Activated T-helper 9 cell treated with anti-CD3 and anti-CD28 coated beads, Interleukin-2, amount 50 U/mL, for 16 hours (primary cell): ENCODE measurements at regions not wholly inside any gene's neighbourhood (a gene's known extent, or its start where the extent isn't known, plus 50 kb on each side); places are given as distances from the start of the nearest gene placed in this dataset.
"Not testable (repeated sequence)": the region's sequence is repeated elsewhere in the genome, so short reads cannot be mapped to it uniquely, and the experiment has no call there.

Experiments
- DNase-seq: peaks from one replicate; pipeline ENCODE4 v3.0.0-alpha.2; 2020; ENCODE audit warnings: low read depth

DNA sequence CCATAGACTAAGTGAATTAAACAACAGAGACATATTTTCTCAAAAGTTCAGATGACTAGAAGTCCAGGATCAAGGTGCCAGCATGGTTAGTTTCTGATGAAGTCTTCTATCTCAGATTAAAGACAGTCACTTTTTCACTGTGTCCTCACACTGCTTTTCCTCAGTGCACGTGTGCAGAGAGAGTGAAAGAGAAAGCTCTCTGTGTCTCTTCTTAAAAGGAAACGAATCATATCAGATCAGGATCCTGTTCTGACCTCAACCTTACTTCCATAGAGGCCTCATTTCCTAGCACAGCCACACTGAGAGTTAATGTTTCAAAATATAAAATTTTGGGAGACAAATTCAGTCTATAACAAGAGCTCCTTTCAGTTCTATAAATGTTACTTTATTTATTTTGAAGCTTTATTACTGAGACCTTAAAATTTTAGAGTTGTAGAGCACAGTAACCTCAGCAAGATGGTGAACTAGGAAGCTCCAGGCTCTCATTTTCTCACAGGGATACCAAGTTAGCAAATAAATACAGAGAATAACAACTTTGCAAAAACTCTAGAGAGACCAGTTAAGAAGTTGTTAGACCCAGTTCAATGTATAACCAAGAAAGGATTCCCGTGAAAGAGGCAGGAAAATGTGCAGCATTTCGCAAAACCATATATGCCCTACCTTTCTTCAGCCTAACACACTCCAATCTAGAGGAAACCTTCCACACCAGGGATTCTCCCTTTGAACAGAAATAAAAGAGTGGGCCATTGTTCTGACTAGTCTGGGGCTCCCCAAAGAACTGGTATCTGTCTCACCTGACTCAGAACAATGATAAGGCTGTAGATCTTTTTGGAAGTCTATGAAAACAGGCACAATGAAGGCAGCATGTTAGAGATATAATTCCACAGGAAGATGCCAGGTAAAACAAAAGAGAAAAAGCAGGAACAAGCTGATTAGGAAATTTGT is 372.2 kb downstream of the MRPL39 start:
- no peak for DNase-seq

DNA sequence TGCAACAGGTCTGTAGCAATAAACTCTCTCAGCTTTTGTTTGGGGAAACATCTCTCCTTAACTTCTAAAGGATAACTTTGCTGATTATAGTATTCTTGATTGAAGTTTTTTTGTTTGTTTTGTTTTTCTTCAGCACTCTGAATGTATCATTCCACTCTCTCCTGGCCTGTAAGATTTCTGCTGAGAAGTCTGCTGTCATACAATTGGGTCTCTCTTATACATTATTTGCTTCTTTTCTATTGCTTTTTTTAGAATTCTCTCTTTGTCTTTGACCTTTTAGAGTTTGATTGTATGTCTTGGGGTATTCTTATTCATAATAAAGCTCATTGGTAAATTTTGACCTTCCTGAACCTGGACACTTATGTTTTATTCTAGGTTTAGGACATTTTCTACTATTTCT is 386.3 kb downstream of the MRPL39 start:
- DNase-seq = no peak

DNA sequence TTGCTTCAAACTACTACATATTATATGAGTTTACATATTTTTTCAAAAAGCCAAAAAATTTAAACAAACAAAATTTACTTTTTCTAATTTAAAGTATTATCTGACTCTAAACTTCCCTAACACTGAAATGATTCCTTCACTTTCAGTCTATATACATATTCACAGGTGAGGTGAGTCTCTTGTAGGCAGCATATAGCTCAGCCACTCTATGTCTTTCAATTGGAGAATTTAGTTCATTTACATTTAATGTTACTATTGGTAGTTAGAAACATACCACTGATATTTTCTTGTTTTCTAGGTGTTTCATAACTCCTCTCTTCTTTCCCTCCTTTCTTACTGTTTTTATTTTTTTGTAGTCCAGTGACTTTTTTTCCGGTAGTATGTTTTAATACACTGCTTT is 387.1 kb downstream of the MRPL39 start:
- no peak for DNase-seq

DNA sequence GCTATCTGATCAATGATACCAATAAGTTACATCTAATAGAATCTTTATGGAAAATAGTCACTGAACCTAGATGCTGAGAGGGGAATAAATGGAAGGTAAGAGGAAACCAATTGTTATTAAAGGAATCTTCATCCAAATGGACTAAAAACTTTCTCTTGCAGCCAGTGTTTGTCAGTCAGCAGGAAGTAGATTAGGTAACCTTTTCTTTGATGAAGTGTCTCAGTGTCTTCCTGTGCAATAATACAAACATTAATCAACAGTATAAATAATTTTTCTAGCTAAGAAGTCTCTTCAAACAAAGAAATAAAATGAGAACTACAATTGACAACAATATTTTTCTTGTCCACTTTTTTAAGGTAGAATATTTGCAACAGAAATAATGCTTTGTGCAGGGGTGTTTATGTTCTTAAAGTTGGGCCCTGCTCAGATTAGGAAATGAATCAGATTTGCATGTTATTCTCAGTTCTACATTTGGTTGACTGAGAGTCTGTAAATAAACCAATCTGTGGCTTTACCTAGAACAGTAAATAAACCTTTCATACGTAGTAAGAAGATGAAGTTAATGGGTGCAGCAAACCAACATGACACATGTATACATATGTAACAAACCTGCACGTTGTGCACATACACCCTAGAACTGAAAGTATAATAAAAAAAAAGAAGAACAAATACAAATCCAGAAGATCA is 391.4 kb downstream of the MRPL39 start:
- no peak for DNase-seq

DNA sequence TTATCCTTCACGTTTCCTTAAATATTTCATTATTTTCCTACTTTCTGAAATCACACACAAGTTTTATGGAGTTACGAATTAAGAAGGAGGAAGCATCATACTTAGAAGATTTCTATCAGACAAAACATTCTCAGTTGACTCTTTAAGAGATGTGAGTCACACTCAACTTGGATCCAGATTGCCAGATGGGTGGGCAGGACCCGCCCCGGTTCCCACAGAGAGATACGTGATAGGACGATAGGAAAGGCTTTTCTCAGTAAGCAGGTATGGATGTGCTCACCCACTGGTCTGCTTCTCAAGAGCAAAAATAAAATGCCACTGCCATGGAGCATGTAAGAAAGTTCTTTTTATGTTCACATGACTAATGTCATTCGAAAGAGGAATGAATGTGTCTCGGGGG is 392.6 kb downstream of the MRPL39 start:
- DNase-seq = no peak

DNA sequence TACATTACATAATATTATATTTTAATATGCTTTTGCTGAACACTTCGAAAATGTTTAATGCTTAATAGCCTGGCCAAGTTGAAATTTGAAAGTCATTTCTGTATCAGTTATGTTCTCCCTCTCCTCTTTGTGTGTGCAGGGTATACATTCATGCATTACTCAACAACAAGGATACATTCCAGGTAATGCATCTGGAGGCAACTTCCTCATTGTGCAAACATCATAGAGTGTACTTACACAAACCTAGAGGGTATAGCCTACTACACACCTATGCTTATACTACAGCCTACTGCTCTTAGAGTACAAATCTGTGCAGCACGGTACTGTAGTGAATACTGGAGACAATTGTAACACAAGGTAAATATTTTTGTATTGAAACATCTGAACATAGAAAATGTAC is 407.3 kb downstream of the MRPL39 start:
- DNase-seq = no peak

DNA sequence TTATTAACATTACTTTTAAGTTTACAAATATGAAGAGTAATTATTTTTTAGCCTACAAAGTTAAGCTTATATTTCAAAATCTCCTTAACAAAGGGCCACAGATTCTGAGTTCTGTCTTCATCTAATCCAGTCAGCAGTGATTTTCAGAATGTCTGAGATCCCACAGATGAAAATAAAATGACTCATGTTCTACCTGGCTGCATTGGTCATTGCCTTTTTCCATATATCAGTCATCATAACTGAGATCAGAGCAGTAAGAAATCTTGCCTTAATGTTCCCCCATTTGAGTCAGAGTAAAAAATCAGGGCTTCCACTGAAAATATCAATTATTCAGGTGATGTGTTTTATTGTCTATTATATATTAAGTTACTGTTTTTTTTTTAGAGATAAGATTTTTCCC is 416.1 kb downstream of the MRPL39 start:
- DNase-seq = no peak

DNA sequence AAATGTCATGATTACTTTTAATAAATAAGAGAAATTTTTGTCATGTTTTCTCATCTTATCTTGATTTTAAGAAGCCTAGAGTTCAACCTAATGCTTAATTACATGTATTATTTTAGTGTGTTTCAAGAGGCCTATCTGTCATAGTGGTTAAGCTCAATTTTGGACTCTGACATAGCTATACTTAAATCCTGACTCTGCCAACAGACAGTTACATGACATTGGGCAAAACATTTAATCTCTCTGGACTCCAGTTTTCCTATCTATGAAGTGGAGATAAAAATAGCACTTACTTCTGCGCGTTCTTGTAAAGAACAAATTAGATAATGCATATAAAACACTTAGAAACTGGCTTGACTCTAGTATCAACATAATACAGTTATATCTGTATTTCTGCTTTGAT is 417.8 kb downstream of the MRPL39 start:
- DNase-seq = no peak

DNA sequence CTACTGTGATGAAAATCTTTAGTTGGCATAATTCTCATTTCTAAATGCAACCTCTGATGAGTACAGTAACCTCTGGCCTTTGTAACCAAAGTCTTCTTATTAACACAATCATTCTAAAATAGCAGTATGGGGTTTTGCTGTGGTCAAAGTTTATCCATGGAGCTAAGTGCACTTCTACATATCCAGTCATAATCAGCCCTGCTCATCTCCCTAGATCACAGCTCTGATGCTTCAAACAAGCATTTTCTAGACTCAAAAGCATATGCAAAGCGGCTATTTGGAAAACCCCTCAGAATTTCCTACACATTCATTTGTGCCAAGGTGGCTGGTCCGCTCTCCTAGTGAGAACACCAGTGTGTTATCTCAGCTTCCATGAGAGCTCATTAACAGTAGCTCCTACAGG is 418.6 kb downstream of the MRPL39 start:
- DNase-seq = no peak

DNA sequence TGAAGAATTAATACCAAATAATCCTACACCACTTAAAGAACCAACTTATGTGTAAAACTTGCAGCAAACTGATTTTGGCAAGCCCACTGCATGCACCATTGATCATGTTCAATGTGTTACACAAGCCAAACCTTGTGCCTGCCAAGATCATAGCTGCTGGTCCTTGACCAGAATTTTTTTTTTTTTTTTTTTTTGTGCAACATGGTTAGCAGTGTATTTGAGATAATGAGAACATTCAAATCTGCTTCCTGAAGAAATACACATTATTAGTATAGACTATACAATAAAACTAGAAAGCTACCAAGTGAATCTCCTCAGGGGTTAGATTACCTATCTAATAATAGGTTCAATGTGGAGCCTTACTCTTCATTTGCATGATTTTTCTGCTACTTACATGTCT is 421.0 kb downstream of the MRPL39 start:
- DNase-seq = no peak

DNA sequence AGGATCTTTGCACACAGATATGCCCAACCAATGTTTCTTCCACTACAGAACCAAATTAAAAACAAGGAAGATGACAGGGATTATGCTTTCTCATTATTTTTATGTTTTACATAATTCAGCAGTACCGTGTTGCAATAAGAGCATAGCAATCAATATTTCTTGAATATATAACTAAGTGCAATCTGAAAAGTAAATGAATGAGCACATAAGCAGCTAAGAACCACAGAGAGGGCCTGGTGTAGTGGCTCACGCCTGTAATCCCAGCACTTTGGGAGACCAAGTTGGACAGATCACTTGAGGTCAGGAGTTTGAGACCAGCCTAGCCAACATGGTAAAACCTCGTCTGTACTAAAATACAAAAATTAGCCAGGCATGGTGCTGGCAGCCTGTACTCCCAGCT is 423.7 kb downstream of the MRPL39 start:
- no peak for DNase-seq

DNA sequence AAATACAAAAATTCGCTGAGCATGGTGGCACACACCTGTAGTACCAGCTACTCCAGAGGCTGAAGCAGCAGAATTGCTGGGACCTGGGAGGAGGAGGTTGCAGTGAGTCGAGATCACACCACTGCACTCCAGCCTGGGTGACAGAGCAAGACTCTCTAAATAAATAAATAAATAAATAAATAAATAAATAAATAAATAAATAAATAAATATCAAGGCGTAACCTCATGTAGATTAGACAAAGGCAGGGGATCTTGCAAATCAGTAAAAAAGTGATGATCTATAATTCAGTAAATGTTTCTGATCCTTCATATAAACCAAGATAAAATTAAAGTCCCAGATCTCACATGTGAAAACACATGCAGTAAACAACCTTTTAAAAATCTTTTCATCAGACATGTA is 425.6 kb downstream of the MRPL39 start:
- not testable (repeated sequence) for DNase-seq

DNA sequence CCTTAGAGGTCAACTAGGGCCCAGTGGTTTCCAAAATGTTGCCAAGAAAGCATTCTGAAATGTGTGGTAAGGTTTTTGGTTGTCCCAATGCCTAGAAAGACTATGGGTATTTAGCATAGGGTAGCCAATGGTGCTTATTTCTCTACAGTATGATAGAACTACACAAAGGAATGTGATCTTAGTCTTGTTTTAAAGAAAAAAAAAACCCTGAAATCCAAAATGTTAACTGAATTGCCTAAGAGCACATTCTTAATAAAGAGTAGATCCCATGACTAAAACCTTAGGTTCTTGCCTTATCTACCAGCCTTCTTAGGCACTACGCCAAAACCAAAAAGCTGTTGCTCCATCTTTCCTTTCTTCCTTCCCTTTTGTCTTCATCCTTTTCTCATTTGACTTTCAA is 428.2 kb downstream of the MRPL39 start:
- no peak for DNase-seq

DNA sequence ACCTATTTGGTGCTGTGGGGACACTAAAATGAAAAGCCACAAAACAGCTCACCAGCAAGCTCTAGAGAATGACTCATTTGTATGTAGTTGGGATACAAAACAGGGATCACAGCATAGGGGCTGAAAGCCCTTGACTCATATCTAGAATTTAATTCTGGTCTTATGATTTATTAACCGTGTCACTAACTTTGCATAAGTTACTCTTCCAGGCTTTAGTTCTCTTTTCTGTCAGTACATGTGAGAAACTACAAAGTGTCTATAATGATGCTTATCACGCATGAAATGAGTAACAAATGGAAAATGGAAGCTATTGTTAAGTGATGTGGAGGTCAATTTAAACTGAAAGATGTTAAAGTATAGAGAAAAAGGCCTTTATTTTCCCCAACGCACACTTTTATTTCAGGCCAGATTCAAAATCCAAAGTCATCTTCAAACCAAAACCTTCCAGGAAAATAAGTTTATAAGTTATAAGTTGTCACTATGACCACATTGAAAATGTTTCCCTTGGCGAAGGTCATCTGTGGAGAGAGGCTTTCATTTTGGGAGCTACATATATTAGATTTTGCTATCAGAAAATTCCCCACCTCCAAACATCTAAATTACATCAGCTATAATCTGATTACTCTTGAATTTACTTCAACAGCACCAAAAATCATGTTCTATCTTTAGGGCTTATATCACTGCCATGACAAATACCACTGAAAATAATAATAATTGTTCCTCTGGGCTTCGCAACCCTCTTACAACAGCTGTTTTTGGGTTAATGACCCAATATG is 430.5 kb downstream of the MRPL39 start:
- no peak for DNase-seq

DNA sequence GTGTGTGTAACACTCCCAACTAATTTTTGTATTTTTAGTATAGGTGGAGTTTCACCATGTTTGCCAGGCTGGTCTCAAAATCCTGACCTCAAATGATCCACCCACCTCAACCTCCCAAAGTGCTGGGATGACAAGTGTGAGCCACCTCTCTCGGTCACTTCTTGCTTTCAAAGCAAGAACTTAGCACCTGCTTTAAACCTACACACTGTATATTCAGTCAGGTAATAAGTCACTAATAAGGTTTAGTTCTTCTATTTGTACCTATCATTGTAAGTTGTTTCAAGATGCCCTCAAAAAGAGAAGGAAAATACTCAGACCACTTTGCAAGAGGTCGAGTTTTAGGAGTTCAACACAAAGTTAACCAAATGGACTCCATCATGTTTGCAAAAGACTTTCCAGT is 431.3 kb downstream of the MRPL39 start:
- DNase-seq = no peak

DNA sequence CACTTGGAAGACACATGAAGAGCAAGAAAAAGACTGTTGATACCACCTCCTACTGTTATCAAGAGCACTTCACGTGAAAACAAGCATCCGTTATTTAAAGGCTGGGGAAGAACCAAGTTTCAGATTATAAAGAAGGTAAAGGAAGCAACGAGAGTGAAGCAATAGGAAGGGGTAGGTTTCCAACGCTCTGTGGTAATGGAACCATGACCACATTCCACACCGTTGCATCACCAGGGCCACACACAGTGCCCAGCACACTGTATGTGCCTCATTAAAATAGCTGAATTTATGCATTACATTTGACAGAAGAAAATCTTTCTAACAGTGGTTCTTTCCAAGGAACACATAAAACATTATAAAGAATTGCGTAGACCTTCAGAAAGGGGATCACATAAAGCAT is 435.8 kb downstream of the MRPL39 start:
- DNase-seq = no peak

DNA sequence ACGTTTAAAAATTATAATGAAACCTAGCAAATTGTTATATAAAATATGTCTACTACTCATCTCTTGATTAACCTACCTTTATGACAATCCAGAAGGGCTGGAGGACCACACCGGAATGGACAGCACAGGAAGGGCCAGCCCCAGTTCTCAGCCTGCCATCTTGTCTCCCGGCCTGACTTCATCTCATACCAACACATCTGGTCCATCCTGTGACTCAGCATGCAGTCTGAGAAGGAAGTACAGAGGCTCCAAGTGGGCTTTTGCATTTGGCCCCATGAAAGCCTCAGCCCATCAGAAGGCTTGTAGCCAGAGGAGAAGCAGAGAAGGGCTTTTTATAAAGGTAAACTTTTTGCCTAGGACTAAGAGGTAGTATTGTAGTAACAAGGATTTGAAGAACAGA is 436.6 kb downstream of the MRPL39 start:
- DNase-seq = no peak

DNA sequence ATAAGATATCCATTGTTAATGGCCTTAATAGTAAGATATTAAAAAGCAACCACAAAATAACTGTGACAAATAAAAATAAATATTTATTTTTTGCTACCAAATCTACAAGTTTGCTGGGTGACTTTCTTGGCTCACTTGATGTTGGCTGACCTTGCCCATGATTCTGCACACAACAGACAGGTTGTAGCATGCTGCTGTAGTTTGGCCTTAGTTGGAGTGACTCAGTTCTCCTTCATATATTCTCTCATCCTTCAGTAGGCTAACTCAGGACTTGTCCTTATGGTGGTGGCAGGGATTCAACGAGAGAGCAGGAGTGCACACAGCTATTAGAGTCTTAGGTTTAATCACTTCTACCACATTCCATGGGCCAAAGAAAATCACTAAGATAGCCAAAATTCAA is 437.9 kb downstream of the MRPL39 start:
- DNase-seq = no peak

DNA sequence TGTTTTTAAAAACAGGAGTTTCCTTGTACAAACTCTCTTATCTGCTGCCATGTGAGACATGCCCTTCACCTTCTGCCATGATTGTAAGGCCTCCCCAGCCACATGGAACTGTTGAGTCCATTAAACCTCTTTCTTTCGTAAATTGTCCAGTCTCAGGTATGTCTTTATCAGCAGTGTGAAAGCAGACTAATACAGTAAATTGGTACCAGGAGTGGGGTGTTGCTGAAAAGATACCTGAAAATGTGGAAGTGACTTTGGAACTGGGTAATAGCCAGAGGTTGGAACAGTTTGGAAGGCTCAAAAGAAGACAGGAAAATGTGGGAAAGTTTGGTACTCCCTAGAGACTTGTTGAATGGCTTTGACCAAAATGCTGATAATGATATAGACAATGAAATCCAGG is 440.4 kb downstream of the MRPL39 start:
- DNase-seq = not testable (repeated sequence)

DNA sequence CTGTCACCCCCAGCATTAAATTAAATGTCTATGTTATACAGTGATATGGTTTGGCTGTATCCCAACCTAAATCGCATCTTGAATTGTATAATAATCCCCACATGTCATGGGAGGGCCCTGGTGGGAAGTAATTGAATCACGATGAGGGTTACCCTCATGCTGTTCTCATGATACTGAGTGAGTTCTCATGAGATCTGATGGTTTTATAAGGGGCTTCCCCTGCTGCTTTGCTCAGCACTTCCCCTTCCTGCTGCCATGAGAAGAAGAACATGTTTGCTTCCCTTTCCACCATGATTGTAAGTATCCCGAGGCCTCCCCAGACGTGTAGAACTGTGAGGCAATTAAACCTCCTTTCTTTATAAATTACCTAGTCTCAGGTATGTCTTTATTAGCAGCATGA is 445.7 kb downstream of the MRPL39 start:
- no peak for DNase-seq

DNA sequence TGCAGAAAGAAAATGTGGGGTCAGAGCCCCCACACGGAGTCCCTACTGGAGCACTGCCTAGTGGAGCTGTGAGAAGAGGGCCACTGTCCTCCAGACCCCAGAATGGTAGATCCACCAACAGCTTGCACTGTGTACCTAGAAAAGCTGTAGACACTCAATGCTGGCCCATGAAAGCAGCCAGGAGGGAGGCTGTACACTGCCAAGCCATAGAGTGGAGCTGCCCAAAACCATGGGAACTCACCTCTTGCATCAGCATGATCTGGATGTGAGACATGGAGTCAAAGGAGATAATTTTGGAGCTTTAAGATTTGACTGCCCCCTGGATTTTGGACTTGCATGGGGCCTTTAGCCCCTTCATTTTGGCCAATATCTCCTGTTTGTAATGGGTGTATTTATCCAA is 452.3 kb downstream of the MRPL39 start:
- DNase-seq = not testable (repeated sequence)

DNA sequence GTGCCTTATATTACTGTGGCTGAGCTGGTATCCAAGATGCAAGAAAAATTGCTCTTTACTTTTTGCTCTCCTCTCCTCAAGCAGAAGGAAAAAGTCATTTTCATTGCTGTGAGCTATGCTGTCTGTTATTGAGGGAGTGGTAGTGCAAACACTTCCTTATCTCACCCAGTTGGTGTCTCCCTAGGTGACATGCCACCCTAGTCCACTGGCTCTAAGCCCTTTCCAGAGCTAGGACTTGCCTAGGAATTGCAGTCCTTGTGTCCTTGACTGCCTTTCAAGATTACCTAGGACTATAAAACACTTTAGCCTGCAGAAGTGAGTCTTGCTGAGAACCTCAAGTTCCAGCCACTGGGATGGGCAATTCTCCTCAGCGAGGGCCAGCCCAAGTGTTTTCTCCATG is 458.3 kb downstream of the MRPL39 start:
- no peak for DNase-seq

DNA sequence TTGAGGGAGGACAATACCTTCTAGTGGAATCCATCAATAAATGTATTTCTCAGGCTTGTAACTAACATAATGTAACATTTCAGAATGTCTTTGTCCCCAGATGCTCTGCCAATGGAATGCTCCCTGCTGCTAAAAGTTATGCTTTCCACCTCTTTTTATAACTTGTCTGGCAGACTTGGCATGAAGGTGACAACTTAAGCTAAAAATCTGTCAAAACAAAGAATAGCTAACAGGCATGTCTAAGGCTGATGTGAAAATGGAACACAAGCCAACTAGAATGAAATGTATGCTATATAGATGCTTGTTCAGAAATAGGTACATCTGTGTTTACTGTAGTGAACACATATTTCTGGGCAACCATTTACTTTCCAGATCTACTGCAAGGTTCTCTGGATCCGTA is 467.9 kb downstream of the MRPL39 start:
- no peak for DNase-seq
